H1 (cell line): ENCODE measurements at regions not wholly inside any gene's neighbourhood (a gene's known extent, or its start where the extent isn't known, plus 50 kb on each side); places are given as distances from the start of the nearest gene placed in this dataset.

Experiments used
- CTCF ChIA-PET: fragments of 300-600 bp; sonication (Branson Sonifier 250); formaldehyde crosslinking; loops from one replicate; lab custom pipeline; 2021; ENCODE audit not compliant: partially characterized antibody; lab: Charles Lee
- POLR2A ChIA-PET: fragments of 300-600 bp; sonication (Branson Sonifier 250); formaldehyde crosslinking; loops from one replicate; lab custom pipeline; 2021; ENCODE audit warnings: inconsistent platforms; ENCODE audit not compliant: partially characterized antibody; lab: Charles Lee
- DNase-seq, 2 experiments: peaks; one replicate each; pipeline versions ENCODE4 v3.0.0 to v3.0.0-alpha.2; 2010 to 2022; ENCODE audit warnings: low spot score in 2 of 2, low read depth in 1 of 2, mixed read lengths in 1 of 2
- FAIRE-seq: peaks from 2 replicates; lab custom pipeline; 2011; peaks lifted over from hg19 to GRCh38; lab: Jason Lieb, UNC
- H2AFZ ChIP-seq: 2 replicates; pipeline ENCODE4 v1.8.1; 2012; ENCODE audit warnings: low read length, inconsistent platforms
- H2AK5ac ChIP-seq: 2 replicates; pipeline ENCODE4 v1.6.1; 2013; ENCODE audit warnings: low read depth, low read length
- H2BK120ac ChIP-seq: replicated peaks from 2 replicates; pipeline ENCODE3; 2013; ENCODE audit warnings: low read depth, low read length, inconsistent platforms
- H2BK12ac ChIP-seq: 2 replicates; pipeline ENCODE4 v1.6.1; 2013; ENCODE audit warnings: low read depth, low read length
- H2BK15ac ChIP-seq: 2 replicates; pipeline ENCODE4 v1.6.1; 2013; ENCODE audit warnings: low read length
- H2BK20ac ChIP-seq: 2 replicates; pipeline ENCODE4 v1.6.1; 2013; ENCODE audit warnings: low read length
- H2BK5ac ChIP-seq: 2 replicates; pipeline ENCODE4 v1.6.1; 2013; ENCODE audit warnings: low read depth, low read length
- H3K14ac ChIP-seq: 2 replicates; pipeline ENCODE4 v1.6.1; 2013; ENCODE audit warnings: inconsistent platforms; ENCODE audit not compliant: insufficient read length
- H3K18ac ChIP-seq: 2 replicates; pipeline ENCODE4 v1.6.1; 2013; ENCODE audit warnings: low read length; ENCODE audit errors: extremely low read depth
- H3K23ac ChIP-seq: 2 replicates; pipeline ENCODE4 v1.6.1; 2013; ENCODE audit warnings: inconsistent platforms; ENCODE audit not compliant: insufficient read length
- H3K23me2 ChIP-seq: 2 replicates; pipeline ENCODE4 v1.6.1; 2013; ENCODE audit warnings: low read depth, low read length
- H3K27ac ChIP-seq: 2 replicates; pipeline ENCODE4 v1.6.1; 2011; ENCODE audit warnings: low read depth, low read length, inconsistent platforms
- H3K27me3 ChIP-seq, 4 experiments: replicated peaks in 1 of 4; 1 replicate in 1 of 4; 2 replicates in 3 of 4; pipeline versions ENCODE4 v1.6.1 to v1.8.1; 2011 to 2013; ENCODE audit warnings: low read length in 3 of 4, mild to moderate bottlenecking in 3 of 4, inconsistent platforms in 2 of 4, mixed read lengths in 2 of 4, moderate library complexity in 1 of 4; ENCODE audit not compliant: control insufficient read depth in 3 of 4, insufficient read depth in 3 of 4; ENCODE audit errors: extremely low read depth in 1 of 4
- H3K36me3 ChIP-seq, 4 experiments: 2 replicates each; pipeline versions ENCODE4 v1.6.1 to v1.8.1; 2011 to 2013; ENCODE audit warnings: mild to moderate bottlenecking in 4 of 4, low read length in 3 of 4, moderate library complexity in 2 of 4, control low read depth in 1 of 4, inconsistent platforms in 1 of 4; ENCODE audit not compliant: insufficient read depth in 4 of 4, control insufficient read depth in 2 of 4
- H3K4ac ChIP-seq: replicated peaks from 2 replicates; pipeline ENCODE3; 2013; ENCODE audit warnings: low read length, low read depth, mixed read lengths, inconsistent platforms; ENCODE audit not compliant: insufficient read length
- H3K4me1 ChIP-seq, 4 experiments: replicated peaks in 1 of 4; 1 replicate in 1 of 4; 2 replicates in 3 of 4; pipeline versions ENCODE4 v1.6.1 to v1.8.1; 2011 to 2013; ENCODE audit warnings: low read length in 3 of 4, inconsistent platforms in 2 of 4, mixed read lengths in 1 of 4; ENCODE audit not compliant: insufficient read depth in 4 of 4, control insufficient read depth in 3 of 4
- H3K4me2 ChIP-seq, 2 experiments: 2 replicates each; pipeline versions ENCODE4 v1.6.1 to v1.8.1; 2011 to 2013; ENCODE audit warnings: low read depth in 2 of 2, low read length in 2 of 2, control low read depth in 1 of 2, inconsistent platforms in 1 of 2, mild to moderate bottlenecking in 1 of 2; ENCODE audit not compliant: insufficient read depth in 1 of 2
- H3K4me3 ChIP-seq, 4 experiments: fragments of 200-600, 300-600 bp in 1 of 4; sonication (generic), shearing (Covaris generic), sonication (Bioruptor Twin) in 1 of 4; 2 replicates each; pipeline versions ENCODE4 v1.5.1 to v1.8.1; 2011 to 2016; ENCODE audit warnings: low read length in 4 of 4, low read depth in 3 of 4, control low read depth in 2 of 4, inconsistent platforms in 2 of 4, mild to moderate bottlenecking in 2 of 4, mixed read lengths in 1 of 4, moderate library complexity in 1 of 4; ENCODE audit not compliant: insufficient read depth in 2 of 4; ENCODE audit errors: extremely low read depth in 1 of 4
- H3K56ac ChIP-seq: replicated peaks from 2 replicates; pipeline ENCODE3; 2013; ENCODE audit warnings: low read depth, mild to moderate bottlenecking, mixed read lengths, low read length, inconsistent platforms; ENCODE audit not compliant: insufficient read length
- H3K79me1 ChIP-seq: 2 replicates; pipeline ENCODE4 v1.6.1; 2013; ENCODE audit warnings: low read depth, low read length, control low read depth
- H3K79me2 ChIP-seq, 2 experiments: 2 replicates each; pipeline versions ENCODE4 v1.6.1 to v1.8.1; 2012 to 2013; ENCODE audit warnings: low read length in 2 of 2, mild to moderate bottlenecking in 2 of 2, inconsistent platforms in 1 of 2; ENCODE audit not compliant: insufficient read depth in 2 of 2, control insufficient read depth in 1 of 2
- H3K9ac ChIP-seq, 4 experiments: replicated peaks in 1 of 4; 1 replicate in 1 of 4; 2 replicates in 3 of 4; pipeline versions ENCODE4 v1.6.1 to v1.8.1; 2011 to 2013; ENCODE audit warnings: low read depth in 3 of 4, low read length in 3 of 4, control low read depth in 2 of 4, mild to moderate bottlenecking in 2 of 4, moderate library complexity in 2 of 4, inconsistent platforms in 1 of 4; ENCODE audit errors: extremely low read depth in 1 of 4
- H3K9me3 ChIP-seq, 2 experiments: 2 replicates each; pipeline versions ENCODE4 v1.6.1 to v1.8.1; 2012 to 2013; ENCODE audit warnings: mild to moderate bottlenecking in 2 of 2, moderate library complexity in 2 of 2, control low read depth in 1 of 2, inconsistent platforms in 1 of 2, low read depth in 1 of 2, low read length in 1 of 2, mixed read lengths in 1 of 2; ENCODE audit not compliant: insufficient read depth in 2 of 2
- H4K20me1 ChIP-seq, 2 experiments: replicated peaks in 1 of 2; 2 replicates each; pipeline versions ENCODE3 to v1.8.1; 2011 to 2013; ENCODE audit warnings: inconsistent platforms in 2 of 2, low read length in 2 of 2, mild to moderate bottlenecking in 1 of 2; ENCODE audit not compliant: insufficient read depth in 2 of 2, control insufficient read depth in 1 of 2
- H4K5ac ChIP-seq: 2 replicates; pipeline ENCODE4 v1.6.1; 2013; ENCODE audit warnings: low read length, low read depth, mixed read lengths, inconsistent platforms; ENCODE audit not compliant: insufficient read length
- H4K8ac ChIP-seq: 2 replicates; pipeline ENCODE4 v1.8.0; 2013; ENCODE audit warnings: mild to moderate bottlenecking, moderate library complexity, low read length, inconsistent platforms; ENCODE audit not compliant: insufficient read depth; ENCODE audit errors: extremely low read depth
- H4K91ac ChIP-seq: replicated peaks from 2 replicates; pipeline ENCODE3; 2013; ENCODE audit warnings: low read length, mixed read lengths, inconsistent platforms; ENCODE audit not compliant: insufficient read length
- SIX5 ChIP-seq: IDR thresholded peaks from 2 replicates; pipeline ENCODE4 v1.6.1; 2011; ENCODE audit warnings: mild to moderate bottlenecking, low read depth, low read length
- TAF1 ChIP-seq: IDR thresholded peaks from 2 replicates; pipeline ENCODE4 v1.6.1; 2011; ENCODE audit warnings: mild to moderate bottlenecking, low read depth, low read length
- USF2 ChIP-seq: IDR thresholded peaks from 2 replicates; pipeline ENCODE4 v1.6.1; 2011; ENCODE audit warnings: low read length, improper control_type of control experiment
- WGBS, 2 experiments: shearing (Covaris generic) in 1 of 2; methylation state at CpG; one replicate each; pipeline versions ENCODE4 v1.1.6 to v1.1.7; 2013 to 2015; ENCODE audit warnings: low lambda C conversion rate in 2 of 2, mixed read lengths in 2 of 2, inconsistent platforms in 1 of 2, low coverage in 1 of 2, missing lambda C conversion rate in 1 of 2; ENCODE audit not compliant: insufficient replicate concordance in 2 of 2, insufficient coverage in 1 of 2, insufficient read length in 1 of 2; ENCODE audit errors: extremely low coverage in 1 of 2, missing lambda C conversion rate in 1 of 2; 5-methylcytosine and 5-hydroxymethylcytosine counted together

DNA sequence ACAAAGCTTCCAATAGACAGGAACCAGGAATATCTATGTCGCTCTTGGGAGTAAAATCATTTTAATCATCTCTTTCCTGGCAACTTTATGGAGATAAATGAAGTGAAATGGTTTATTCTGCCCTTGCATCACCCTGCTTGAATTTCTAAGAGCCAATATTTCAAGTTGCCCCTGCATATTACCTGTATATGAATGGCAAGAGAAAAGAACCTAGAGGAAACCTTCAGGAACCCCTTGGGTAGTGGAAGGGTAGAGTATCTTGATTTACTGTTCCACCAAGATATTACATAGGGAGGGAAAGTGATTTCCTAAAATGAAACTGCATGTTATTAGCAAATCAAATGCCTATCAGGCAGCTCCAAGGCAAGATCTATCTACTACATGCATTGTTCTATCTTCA is 308.4 kb upstream of the NAV3 start:
- Histone ChIP-seq H3K4me3 (no peak overlapping the region), H3K4me2 (no peak overlapping the region), H4K8ac (no peak overlapping the region), H3K23ac (no peak overlapping the region), H2BK20ac (no peak overlapping the region), H3K79me1 (no peaks in the 10 kb centered on the region), H3K18ac (no peak overlapping the region), H2BK120ac (no peak overlapping the region), H3K23me2 (no peaks in the 10 kb centered on the region), H2AK5ac (no peak overlapping the region), H2BK12ac (no peak overlapping the region), H3K4me1 (no peaks in the 10 kb centered on the region), H3K27me3 (no peaks in the 10 kb centered on the region), H3K4ac (no peak overlapping the region), H4K91ac (no peak overlapping the region), H2BK15ac (no peak overlapping the region), H2AFZ (no peak overlapping the region), H3K9me3 (no peaks in the 10 kb centered on the region), H4K20me1 (no peaks in the 10 kb centered on the region), H3K79me2 (no peaks in the 10 kb centered on the region), H4K5ac (no peak overlapping the region), H3K56ac (no peak overlapping the region), H3K9ac (no peak overlapping the region), H3K36me3 (no peaks in the 10 kb centered on the region), H3K14ac (no peak overlapping the region), H2BK5ac (no peak overlapping the region), H3K27ac (no peak overlapping the region)
- DNase-seq (no peak), FAIRE-seq (no peak)
- 91% methylated on average over 1 of the region's 1 CpG; no CpG with 5 or more reads in 1 of the 2 experiments for WGBS, 2 experiments
- CTCF ChIA-PET = interaction anchor here (0.6 kb wide), 1 partner anchor 151 kb away, joined by 3 read pairs; no protein-coding TSS in a partner anchor
- POLR2A ChIA-PET = no interaction called here
- TF ChIP-seq TAF1 = no peak
- no peak for TF ChIP-seq USF2
- TF ChIP-seq SIX5 = no peak
